ENCODE measurements at regions not wholly inside any gene's neighbourhood (a gene's known extent, or its start where the extent isn't known, plus 50 kb on each side); places are given as distances from the start of the nearest gene placed in this dataset.

- Mint-ChIP-seq H3K27me3 (ENCODE audit: unreplicated experiment) (no peaks in the 10 kb centered on the region), H3K27ac (ENCODE audit: unreplicated experiment) (no peak overlapping the region), H3K36me3 (ENCODE audit: unreplicated experiment) (peaks cover 2% of the 10 kb centered on the region), H3K9me3 (ENCODE audit: unreplicated experiment) (no peaks in the 10 kb centered on the region), H3K4me1 (ENCODE audit: unreplicated experiment) (no peaks in the 10 kb centered on the region), H3K4me3 (ENCODE audit: unreplicated experiment) (no peak overlapping the region)
- TF ChIP-seq CTCF (IDR thresholded peaks at IDR 0.05): no peak
- no peak for DNase-seq (ENCODE audit: extremely low spot score, unreplicated experiment)
Measured at GRCh38 chr13:40311356-40312101, 354.9 kb downstream of the FOXO1 start.

- no peaks in the 10 kb centered on the region for H3K9me3 Mint-ChIP-seq (ENCODE audit: unreplicated experiment)
- no peak for DNase-seq (ENCODE audit: extremely low spot score, unreplicated experiment)
- no peak for TF ChIP-seq CTCF (IDR thresholded peaks at IDR 0.05)
- no peaks in the 10 kb centered on the region for H3K4me1 Mint-ChIP-seq (ENCODE audit: unreplicated experiment)
- no peak overlapping the region for H3K27ac Mint-ChIP-seq (ENCODE audit: unreplicated experiment)
- no peaks in the 10 kb centered on the region for H3K27me3 Mint-ChIP-seq (ENCODE audit: unreplicated experiment)
- no peak overlapping the region for H3K4me3 Mint-ChIP-seq (ENCODE audit: unreplicated experiment)
- H3K36me3 Mint-ChIP-seq (ENCODE audit: unreplicated experiment): no peaks in the 10 kb centered on the region
Measured at GRCh38 chr13:40313269-40314200, 352.9 kb downstream of the FOXO1 start.

- Mint-ChIP-seq H3K4me3 (ENCODE audit: unreplicated experiment) (no peak overlapping the region), H3K9me3 (ENCODE audit: unreplicated experiment) (no peaks in the 10 kb centered on the region), H3K27ac (ENCODE audit: unreplicated experiment) (no peak overlapping the region), H3K36me3 (ENCODE audit: unreplicated experiment) (no peaks in the 10 kb centered on the region), H3K4me1 (ENCODE audit: unreplicated experiment) (no peaks in the 10 kb centered on the region), H3K27me3 (ENCODE audit: unreplicated experiment) (no peaks in the 10 kb centered on the region)
- TF ChIP-seq CTCF (IDR thresholded peaks at IDR 0.05): no peak
- DNase-seq (ENCODE audit: extremely low spot score, unreplicated experiment): no peak
Measured at GRCh38 chr13:40315416-40316064, 350.9 kb downstream of the FOXO1 start.

- Mint-ChIP-seq H3K4me3 (ENCODE audit: unreplicated experiment) (no peak overlapping the region), H3K9me3 (ENCODE audit: unreplicated experiment) (no peaks in the 10 kb centered on the region), H3K4me1 (ENCODE audit: unreplicated experiment) (no peaks in the 10 kb centered on the region), H3K27ac (ENCODE audit: unreplicated experiment) (no peak overlapping the region), H3K27me3 (ENCODE audit: unreplicated experiment) (no peaks in the 10 kb centered on the region), H3K36me3 (ENCODE audit: unreplicated experiment) (no peaks in the 10 kb centered on the region)
- no peak for TF ChIP-seq CTCF (IDR thresholded peaks at IDR 0.05)
- no peak for DNase-seq (ENCODE audit: extremely low spot score, unreplicated experiment)
Measured at GRCh38 chr13:40316301-40316700, 350.1 kb downstream of the FOXO1 start.

- H3K27me3 Mint-ChIP-seq (ENCODE audit: unreplicated experiment): no peaks in the 10 kb centered on the region
- H3K4me3 Mint-ChIP-seq (ENCODE audit: unreplicated experiment): no peak overlapping the region
- no peak overlapping the region for H3K27ac Mint-ChIP-seq (ENCODE audit: unreplicated experiment)
- H3K9me3 Mint-ChIP-seq (ENCODE audit: unreplicated experiment): no peaks in the 10 kb centered on the region
- no peaks in the 10 kb centered on the region for H3K4me1 Mint-ChIP-seq (ENCODE audit: unreplicated experiment)
- DNase-seq (ENCODE audit: extremely low spot score, unreplicated experiment): no peak
- H3K36me3 Mint-ChIP-seq (ENCODE audit: unreplicated experiment): no peaks in the 10 kb centered on the region
- no peak for TF ChIP-seq CTCF (IDR thresholded peaks at IDR 0.05)
Measured at GRCh38 chr13:40317980-40318327, 348.5 kb downstream of the FOXO1 start.
